Activated CD4-positive, alpha-beta T cell treated with anti-CD3 and anti-CD28 coated beads for 36 hours (primary cell): ENCODE measurements at regions not wholly inside any gene's neighbourhood (a gene's known extent, or its start where the extent isn't known, plus 50 kb on each side); places are given as distances from the start of the nearest gene placed in this dataset.
"Not testable (repeated sequence)": the region's sequence is repeated elsewhere in the genome, so short reads cannot be mapped to it uniquely, and the experiment has no call there.

Experiments
- ATAC-seq: fragments of 200-7000 bp; cut with Tn5 transposase; one replicate; pipeline ENCODE4 v1.10.0; 2021; ENCODE audit warnings: mild to moderate bottlenecking, moderate library complexity
- CTCF ChIA-PET: fragments of 350-600 bp; sonication (Branson Sonifier 250); formaldehyde crosslinking; loops from one replicate; lab custom pipeline; 2021; ENCODE audit warnings: antibody characterized with exemption; lab: Charles Lee
- POLR2A ChIA-PET: fragments of 350-600 bp; sonication (Branson Sonifier 250); formaldehyde crosslinking; loops from one replicate; lab custom pipeline; 2021; ENCODE audit warnings: antibody characterized with exemption, inconsistent platforms; lab: Charles Lee
- DNase-seq: peaks from one replicate; pipeline ENCODE4 v3.0.0-alpha.2; 2020
- H3K27ac Mint-ChIP-seq: one replicate; pipeline ENCODE4 v1.8.0; 2021; ENCODE audit warnings: mixed read lengths
- H3K27me3 Mint-ChIP-seq: one replicate; pipeline ENCODE4 v1.8.0; 2021; ENCODE audit warnings: mixed read lengths
- H3K36me3 Mint-ChIP-seq: one replicate; pipeline ENCODE4 v1.8.0; 2021; ENCODE audit warnings: low read depth, mixed read lengths
- H3K4me1 Mint-ChIP-seq: one replicate; pipeline ENCODE4 v1.8.0; 2021; ENCODE audit warnings: mixed read lengths
- H3K4me3 Mint-ChIP-seq: one replicate; pipeline ENCODE4 v1.8.0; 2021; ENCODE audit warnings: mild to moderate bottlenecking, moderate library complexity, mixed read lengths
- H3K9me3 Mint-ChIP-seq: one replicate; pipeline ENCODE4 v1.8.0; 2021; ENCODE audit warnings: low read depth, mixed read lengths
- intact Hi-C, 2 experiments: fragments of 100-400 bp; cut with DNase I in 1 of 2; cut with micrococcal nuclease in 1 of 2; formaldehyde crosslinking; loops; one replicate each; pipeline versions ENCODE4 v1.14.2 to v1.15.1; 2022 to 2024; cut with DNase I, micrococcal nuclease

- no peak for ATAC-seq
- CTCF ChIA-PET: no interaction called here
- H3K4me3 Mint-ChIP-seq: no peak overlapping the region
- intact Hi-C loops: no loop called here
- no peak for DNase-seq
- POLR2A ChIA-PET: no interaction called here
- H3K9me3 Mint-ChIP-seq: no peaks in the 10 kb centered on the region
- H3K4me1 Mint-ChIP-seq: no peaks in the 10 kb centered on the region
- no peaks in the 10 kb centered on the region for H3K36me3 Mint-ChIP-seq
- no peaks in the 10 kb centered on the region for H3K27me3 Mint-ChIP-seq
- no peak overlapping the region for H3K27ac Mint-ChIP-seq
These were observed 1004.3 kb downstream of the SLITRK5 start for GRCh38 chr13:88675347-88675996.

- no peak for DNase-seq
- Mint-ChIP-seq H3K27me3 (no peaks in the 10 kb centered on the region), H3K4me1 (no peaks in the 10 kb centered on the region), H3K4me3 (no peak overlapping the region), H3K27ac (no peak overlapping the region), H3K9me3 (no peaks in the 10 kb centered on the region), H3K36me3 (no peaks in the 10 kb centered on the region)
- ChIA-PET POLR2A (no interaction called here), CTCF (no interaction called here)
- no peak for ATAC-seq
- intact Hi-C loops: no loop called here
These were observed 1004.8 kb downstream of the SLITRK5 start for GRCh38 chr13:88676016-88676415.

- Mint-ChIP-seq H3K4me3 (no peak overlapping the region), H3K4me1 (no peaks in the 10 kb centered on the region), H3K36me3 (no peaks in the 10 kb centered on the region), H3K27me3 (no peaks in the 10 kb centered on the region), H3K9me3 (peaks cover 3% of the 10 kb centered on the region), H3K27ac (no peak overlapping the region)
- intact Hi-C loops: no loop called here
- DNase-seq (no peak), ATAC-seq (no peak)
- POLR2A ChIA-PET: no interaction called here
- CTCF ChIA-PET: no interaction called here
These were observed 1014.3 kb downstream of the SLITRK5 start for GRCh38 chr13:88685459-88685858.

- DNase-seq (no peak), ATAC-seq (no peak)
- Mint-ChIP-seq H3K4me3 (no peak overlapping the region), H3K27me3 (no peaks in the 10 kb centered on the region), H3K4me1 (no peaks in the 10 kb centered on the region), H3K36me3 (no peaks in the 10 kb centered on the region), H3K9me3 (peaks cover 3% of the 10 kb centered on the region), H3K27ac (no peak overlapping the region)
- intact Hi-C loops: no loop called here
- CTCF ChIA-PET: no interaction called here
- POLR2A ChIA-PET: no interaction called here
These were observed 1030.4 kb downstream of the SLITRK5 start for GRCh38 chr13:88701551-88701950.

- ATAC-seq (no peak), DNase-seq (no peak)
- Mint-ChIP-seq H3K27me3 (no peaks in the 10 kb centered on the region), H3K9me3 (peaks cover 3% of the 10 kb centered on the region), H3K4me1 (peaks cover 10% of the 10 kb centered on the region), H3K27ac (no peak overlapping the region), H3K4me3 (no peak overlapping the region), H3K36me3 (no peaks in the 10 kb centered on the region)
- POLR2A ChIA-PET: no interaction called here
- intact Hi-C loops: no loop called here
- CTCF ChIA-PET: no interaction called here
These were observed 1033.6 kb downstream of the SLITRK5 start for GRCh38 chr13:88704600-88705275.

GRCh38 chr13:88707646-88708045 lies 1036.5 kb downstream of the SLITRK5 start:
- Mint-ChIP-seq H3K9me3 (peaks cover 3% of the 10 kb centered on the region), H3K27me3 (no peaks in the 10 kb centered on the region), H3K4me1 (peaks cover 10% of the 10 kb centered on the region), H3K4me3 (no peak overlapping the region), H3K27ac (no peak overlapping the region), H3K36me3 (no peaks in the 10 kb centered on the region)
- ATAC-seq: no peak
- DNase-seq: no peak
- intact Hi-C loops: no loop called here
- ChIA-PET CTCF (interaction anchor here (0.6 kb wide), 1 partner anchor 459 kb away, joined by 3 read pairs; no protein-coding TSS in a partner anchor), POLR2A (no interaction called here)

GRCh38 chr13:88717946-88718345 lies 1046.8 kb downstream of the SLITRK5 start:
- H3K27me3 Mint-ChIP-seq: no peaks in the 10 kb centered on the region
- no peak for ATAC-seq
- no peak for DNase-seq
- H3K4me1 Mint-ChIP-seq: no peaks in the 10 kb centered on the region
- peaks cover 5% of the 10 kb centered on the region for H3K9me3 Mint-ChIP-seq
- POLR2A ChIA-PET: no interaction called here
- no peaks in the 10 kb centered on the region for H3K36me3 Mint-ChIP-seq
- CTCF ChIA-PET: no interaction called here
- no peak overlapping the region for H3K4me3 Mint-ChIP-seq
- H3K27ac Mint-ChIP-seq: no peak overlapping the region
- intact Hi-C loops: no loop called here

GRCh38 chr13:88718781-88719180 lies 1047.6 kb downstream of the SLITRK5 start:
- DNase-seq (no peak), ATAC-seq (no peak)
- POLR2A ChIA-PET: no interaction called here
- no peak overlapping the region for H3K27ac Mint-ChIP-seq
- no peaks in the 10 kb centered on the region for H3K4me1 Mint-ChIP-seq
- no peaks in the 10 kb centered on the region for H3K27me3 Mint-ChIP-seq
- no peak overlapping the region for H3K4me3 Mint-ChIP-seq
- peaks cover 5% of the 10 kb centered on the region for H3K9me3 Mint-ChIP-seq
- intact Hi-C loops: no loop called here
- no peaks in the 10 kb centered on the region for H3K36me3 Mint-ChIP-seq
- CTCF ChIA-PET: no interaction called here

GRCh38 chr13:88726075-88726474 lies 1054.9 kb downstream of the SLITRK5 start:
- Mint-ChIP-seq H3K9me3 (peaks cover 2% of the 10 kb centered on the region), H3K4me3 (no peak overlapping the region), H3K27ac (no peak overlapping the region), H3K4me1 (no peaks in the 10 kb centered on the region), H3K36me3 (no peaks in the 10 kb centered on the region), H3K27me3 (no peaks in the 10 kb centered on the region)
- ATAC-seq (no peak), DNase-seq (no peak)
- intact Hi-C loops: no loop called here
- CTCF ChIA-PET: no interaction called here
- POLR2A ChIA-PET: no interaction called here

GRCh38 chr13:88727236-88727635 lies 1056.1 kb downstream of the SLITRK5 start:
- DNase-seq, H3K27me3 Mint-ChIP-seq, H3K4me3 Mint-ChIP-seq, ATAC-seq, H3K36me3 Mint-ChIP-seq, POLR2A ChIA-PET, CTCF ChIA-PET, intact Hi-C loops, H3K27ac Mint-ChIP-seq, H3K9me3 Mint-ChIP-seq, H3K4me1 Mint-ChIP-seq: not testable (repeated sequence)

GRCh38 chr13:88729605-88730004 lies 1058.4 kb downstream of the SLITRK5 start:
- ChIA-PET POLR2A (no interaction called here), CTCF (no interaction called here)
- no peaks in the 10 kb centered on the region for H3K4me1 Mint-ChIP-seq
- H3K27ac Mint-ChIP-seq: no peak overlapping the region
- no peak for ATAC-seq
- H3K36me3 Mint-ChIP-seq: no peaks in the 10 kb centered on the region
- H3K4me3 Mint-ChIP-seq: no peak overlapping the region
- peaks cover 2% of the 10 kb centered on the region for H3K9me3 Mint-ChIP-seq
- intact Hi-C loops: no loop called here
- DNase-seq: no peak
- H3K27me3 Mint-ChIP-seq: no peaks in the 10 kb centered on the region

GRCh38 chr13:88736026-88736425 lies 1064.9 kb downstream of the SLITRK5 start:
- ChIA-PET POLR2A (no interaction called here), CTCF (no interaction called here)
- Mint-ChIP-seq H3K9me3 (no peaks in the 10 kb centered on the region), H3K4me3 (no peak overlapping the region), H3K27me3 (no peaks in the 10 kb centered on the region), H3K4me1 (no peaks in the 10 kb centered on the region), H3K36me3 (no peaks in the 10 kb centered on the region), H3K27ac (no peak overlapping the region)
- ATAC-seq (no peak), DNase-seq (no peak)
- intact Hi-C loops: no loop called here
